NCI-H146 (cell line): ENCODE measurements at regions not wholly inside any gene's neighbourhood (a gene's known extent, or its start where the extent isn't known, plus 50 kb on each side); places are given as distances from the start of the nearest gene placed in this dataset.
"Not testable (repeated sequence)": the region's sequence is repeated elsewhere in the genome, so short reads cannot be mapped to it uniquely, and the experiment has no call there.

ENCODE experiments used
- DNase-seq: peaks from one replicate; lab custom pipeline; 2025; lab: John Stamatoyannopoulos, UW

DNA sequence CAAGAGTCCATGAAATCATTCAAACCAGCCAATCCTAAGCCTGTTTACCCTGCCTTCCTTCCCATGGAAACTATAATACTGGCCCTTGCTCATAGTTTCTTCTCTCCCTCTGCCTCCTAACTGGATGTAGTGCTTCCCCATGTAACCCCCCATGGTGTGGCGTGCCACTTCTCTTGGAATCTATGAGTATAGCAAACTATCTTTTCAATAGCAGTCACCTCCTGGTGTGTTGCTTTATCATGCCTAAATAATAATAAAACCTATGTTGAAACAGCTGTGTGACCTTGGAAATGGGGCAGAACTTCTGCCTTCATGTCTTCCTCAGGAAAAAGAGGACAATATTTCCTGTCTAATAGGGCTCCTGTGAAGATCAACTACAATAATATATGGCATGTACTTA is 234.8 kb upstream of the EDNRA start:
- no peak for DNase-seq

DNA sequence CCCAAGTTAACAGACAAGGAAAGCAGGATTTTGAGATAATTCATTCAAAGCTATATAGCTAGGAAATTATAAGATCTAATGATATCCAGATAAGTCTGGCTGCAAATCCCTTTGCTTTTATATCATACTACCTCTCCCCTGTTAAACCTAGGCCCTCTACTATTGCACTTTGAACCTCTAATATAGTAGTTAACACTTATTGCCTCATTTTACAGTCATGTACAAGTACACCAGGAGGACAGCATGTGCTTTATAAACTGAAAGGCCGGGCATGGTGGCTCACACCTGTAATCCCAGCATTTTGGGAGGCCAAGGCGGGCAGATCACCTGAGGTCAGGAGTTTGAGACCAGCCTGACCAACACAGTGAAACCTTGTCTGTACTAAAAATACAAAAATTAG is 234.4 kb upstream of the EDNRA start:
- not testable (repeated sequence) for DNase-seq

DNA sequence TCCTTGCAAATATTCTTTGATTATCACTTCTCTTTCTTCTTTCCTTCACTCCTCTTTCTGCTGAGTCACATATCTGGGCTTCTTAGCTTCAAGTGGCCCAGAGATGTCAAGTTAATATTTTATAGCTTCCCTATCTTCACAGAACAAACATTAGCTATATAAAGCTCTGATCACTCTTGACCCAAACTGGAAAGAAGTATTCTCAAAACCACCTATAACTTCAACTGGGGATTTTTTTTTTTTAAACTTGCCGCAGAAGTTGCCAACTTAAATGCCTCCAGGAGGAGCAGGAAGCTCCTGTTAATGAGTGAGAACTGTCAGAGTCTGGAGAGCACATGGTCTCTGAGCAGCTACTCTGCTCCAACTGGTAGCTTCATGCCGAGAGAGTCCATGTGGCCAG is 233.3 kb upstream of the EDNRA start:
- DNase-seq, result no peak

- no peak for DNase-seq
These were observed 230.8 kb upstream of the EDNRA start for GRCh38 chr4:147250062-147250461.

GRCh38 chr4:147255268-147255667 is 225.6 kb upstream of the EDNRA start:
- DNase-seq, result not testable (repeated sequence)

GRCh38 chr4:147259271-147259670 is 221.6 kb upstream of the EDNRA start:
- not testable (repeated sequence) for DNase-seq

- DNase-seq, result no peak
These were observed 196.6 kb upstream of the EDNRA start for GRCh38 chr4:147284256-147284835.

- DNase-seq, result no peak
These were observed 196.0 kb upstream of the EDNRA start for GRCh38 chr4:147284935-147285334.

DNA sequence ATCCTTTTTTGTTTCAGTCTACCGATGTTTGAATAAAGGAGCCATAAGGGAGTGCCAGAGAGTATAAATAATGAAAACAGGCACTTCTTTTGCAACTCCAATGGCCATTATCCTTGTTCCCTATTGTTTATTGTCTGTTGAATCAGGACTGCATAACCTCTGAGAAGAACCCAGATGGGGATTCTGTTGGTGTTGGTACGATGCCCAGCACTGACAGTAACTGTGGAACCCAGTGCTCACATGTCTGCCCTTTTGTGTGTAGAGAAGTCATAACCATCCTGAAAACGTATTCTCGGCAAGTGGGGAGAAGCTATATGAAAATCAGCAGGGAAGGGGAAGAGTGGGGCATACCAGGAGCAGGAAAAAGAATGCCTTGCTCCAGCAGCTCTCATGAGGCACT is 195.1 kb upstream of the EDNRA start:
- DNase-seq, result no peak

GRCh38 chr4:147286846-147287587 is 193.9 kb upstream of the EDNRA start:
- DNase-seq, result no peak

DNA sequence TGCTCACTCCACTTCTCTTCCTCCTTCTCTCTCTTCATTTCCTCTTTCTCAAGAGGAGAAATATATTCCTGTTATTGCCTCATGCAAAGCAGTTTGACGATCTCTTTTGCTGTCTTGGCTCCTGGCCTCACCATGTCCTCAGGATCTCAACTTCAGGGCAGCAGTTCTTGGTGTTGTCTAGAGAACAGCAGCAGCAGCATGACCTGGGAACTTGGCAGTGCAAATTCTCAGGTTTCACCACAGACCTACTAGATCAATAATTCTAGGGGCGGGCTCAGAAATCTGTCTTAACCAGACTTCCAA is 193.4 kb upstream of the EDNRA start:
- no peak for DNase-seq

DNA sequence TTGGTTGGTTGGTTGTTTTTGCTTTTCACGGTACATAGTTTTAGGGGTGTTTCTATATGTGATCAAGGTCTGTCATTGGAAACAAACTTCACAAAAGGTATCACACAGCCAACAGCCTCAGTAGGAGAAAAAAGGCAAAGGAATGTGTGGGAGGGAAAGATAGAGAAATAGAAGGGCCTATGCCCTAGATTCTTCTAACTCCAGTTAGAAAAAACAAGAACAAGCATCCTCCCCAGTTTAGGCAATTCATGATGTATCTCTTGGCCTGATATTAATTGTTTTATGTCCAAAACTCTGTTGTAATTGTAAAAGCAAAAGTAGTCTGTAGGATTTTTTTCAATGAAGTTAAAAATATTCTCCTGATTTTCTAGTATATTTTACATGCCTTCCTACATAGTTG is 192.4 kb upstream of the EDNRA start:
- DNase-seq, result no peak

DNA sequence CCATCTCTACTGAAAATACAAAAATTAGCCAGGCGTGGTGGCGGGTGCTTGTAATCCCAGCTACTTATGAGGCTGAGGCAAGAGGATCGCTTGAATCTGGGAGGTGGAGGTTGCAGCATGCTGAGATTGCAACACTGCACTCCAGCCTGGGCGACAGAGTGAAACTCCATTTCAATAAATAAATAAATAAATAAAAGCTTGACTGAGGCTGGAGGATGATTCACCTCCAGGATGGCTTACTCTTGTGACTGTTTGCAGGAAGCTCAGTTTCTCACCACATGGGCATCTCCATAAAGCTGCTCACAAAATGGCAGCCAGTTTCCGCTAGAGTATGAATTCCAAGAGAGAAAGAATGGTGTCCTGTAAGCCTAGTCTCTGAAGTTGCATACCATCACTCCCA is 191.7 kb upstream of the EDNRA start:
- no peak for DNase-seq

DNA sequence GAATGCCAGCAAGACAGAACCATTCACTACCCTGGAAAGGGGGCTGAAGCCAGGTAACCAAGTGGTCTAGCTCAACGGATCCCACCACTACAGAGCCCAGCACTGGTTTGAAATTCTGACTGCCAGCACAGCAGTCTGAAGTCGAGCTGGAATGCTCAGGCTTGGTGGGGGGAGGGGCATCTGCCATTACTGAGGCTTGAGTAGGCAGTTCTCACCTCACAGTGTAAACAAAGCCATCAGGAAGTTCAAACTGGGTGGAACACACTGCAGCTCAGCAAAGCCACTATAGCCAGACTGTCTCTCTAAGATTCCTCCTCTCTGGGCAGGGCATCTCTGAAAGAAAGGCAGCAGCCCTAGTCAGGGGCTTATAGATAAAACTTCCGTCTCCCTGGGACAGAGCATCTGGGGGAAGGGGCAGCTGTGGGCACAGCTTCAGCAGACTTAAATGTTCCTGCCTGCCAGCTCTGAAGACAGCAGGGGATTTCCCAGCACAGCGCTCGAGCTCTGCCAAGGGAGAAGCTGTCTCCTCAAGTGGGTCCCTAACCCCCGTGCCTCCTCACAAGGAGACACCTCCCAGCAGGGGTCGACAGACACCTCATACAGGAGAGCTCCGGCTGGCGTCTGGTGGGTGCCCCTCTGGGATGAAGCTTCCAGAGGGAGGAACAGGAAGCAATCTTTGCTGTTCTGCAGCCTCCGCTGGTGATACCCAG is 188.1 kb upstream of the EDNRA start:
- not testable (repeated sequence) for DNase-seq

- not testable (repeated sequence) for DNase-seq
These were observed 187.6 kb upstream of the EDNRA start for GRCh38 chr4:147293314-147293677.

DNA sequence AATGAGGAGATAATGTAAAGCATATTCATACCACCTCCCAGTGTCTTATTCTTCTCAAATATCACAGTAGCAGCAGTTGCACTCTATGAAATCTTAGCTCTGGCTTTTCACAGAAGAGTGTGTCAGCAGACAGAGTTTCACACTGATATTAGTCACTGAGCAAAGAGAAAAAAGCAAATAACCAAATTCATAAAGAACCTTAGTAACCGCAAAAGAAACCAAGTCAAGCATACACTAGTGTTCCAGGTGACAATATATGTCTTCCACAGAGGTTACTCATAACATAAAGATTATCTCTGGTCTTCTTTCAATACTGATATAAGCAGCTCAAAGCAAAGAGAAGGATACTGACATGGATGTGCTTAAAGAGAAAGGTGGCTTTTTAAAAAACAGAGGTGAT is 181.7 kb upstream of the EDNRA start:
- DNase-seq, result no peak

GRCh38 chr4:147303174-147303872 is 177.6 kb upstream of the EDNRA start:
- no peak for DNase-seq

GRCh38 chr4:147303873-147304229 is 177.0 kb upstream of the EDNRA start:
- DNase-seq, result no peak

DNA sequence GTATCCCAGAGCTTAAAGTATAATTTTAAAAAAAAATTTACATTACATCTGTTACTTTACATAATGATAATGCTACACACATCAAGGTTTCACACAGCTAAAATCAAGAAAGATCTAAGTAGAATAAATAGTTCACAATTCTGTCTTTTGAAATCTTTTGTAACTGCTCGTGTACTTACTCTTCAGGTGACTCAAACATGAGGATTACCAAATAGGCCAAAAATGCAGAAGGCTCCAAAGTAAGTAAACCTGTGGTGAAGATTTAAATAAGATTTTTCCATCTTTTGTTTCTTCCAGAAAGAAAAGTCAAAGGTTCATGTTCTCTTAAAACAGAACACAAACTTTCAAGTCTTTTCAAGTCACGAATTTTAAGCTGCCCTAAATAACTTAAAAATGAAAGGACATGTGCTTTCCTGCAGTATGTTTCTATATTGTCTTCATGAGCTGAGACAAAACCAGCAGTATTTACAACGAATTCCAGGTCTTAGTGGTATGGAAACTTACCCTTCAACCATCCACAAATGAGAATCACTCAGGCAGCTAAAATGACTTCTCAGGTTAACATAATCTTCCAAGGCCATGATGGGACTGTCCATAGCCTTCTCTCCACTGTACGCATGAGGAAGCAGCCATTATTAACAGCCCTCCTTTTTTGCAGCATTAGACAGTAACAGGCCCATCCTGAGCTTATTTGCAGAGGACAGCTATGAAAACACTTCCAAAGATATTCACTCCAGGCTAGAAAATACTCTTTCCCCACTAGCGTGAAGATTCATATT is 172.8 kb upstream of the EDNRA start:
- DNase-seq, result no peak

DNA sequence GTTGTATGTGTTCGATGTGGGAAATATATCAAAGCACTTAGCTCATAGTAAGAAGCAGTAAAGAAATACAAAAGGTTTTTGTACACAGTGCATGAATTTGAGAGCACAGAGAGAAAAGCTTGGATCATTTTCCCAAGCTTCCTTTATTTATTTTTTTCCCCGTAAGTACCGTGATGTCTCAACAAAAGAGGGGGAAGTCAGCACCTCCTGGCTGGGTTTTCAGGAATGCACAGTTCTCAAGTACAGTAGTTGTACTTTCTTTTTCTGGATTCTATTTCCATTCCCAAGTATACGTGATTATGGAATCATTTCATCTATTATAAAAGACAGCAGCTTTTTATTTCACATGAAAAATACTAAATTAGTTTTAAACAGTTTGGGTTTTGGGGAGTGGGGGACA is 171.5 kb upstream of the EDNRA start:
- no peak for DNase-seq

GRCh38 chr4:147310312-147310711 is 170.6 kb upstream of the EDNRA start:
- no peak for DNase-seq

DNA sequence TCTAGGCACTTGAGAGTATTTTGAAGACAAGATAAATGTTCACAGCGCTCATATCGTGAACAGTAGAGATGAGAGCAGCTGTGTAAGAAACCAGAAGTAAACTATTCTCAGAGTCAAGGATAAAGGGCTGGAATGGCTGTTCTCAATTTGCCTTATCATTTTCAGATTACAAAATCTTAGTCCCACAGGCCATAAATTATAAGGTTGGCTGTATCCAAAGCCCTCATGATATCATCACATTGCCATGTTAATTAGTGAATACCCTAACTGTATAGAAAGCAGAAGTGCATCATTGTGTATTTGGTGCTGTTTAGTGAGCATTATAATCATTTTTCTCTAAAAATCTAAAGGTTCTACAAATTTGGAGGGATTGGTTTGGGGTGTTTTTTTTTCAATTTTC is 168.9 kb upstream of the EDNRA start:
- DNase-seq, result no peak
